ENCODE measurements at regions not wholly inside any gene's neighbourhood (a gene's known extent, or its start where the extent isn't known, plus 50 kb on each side); places are given as distances from the start of the nearest gene placed in this dataset.

- in situ Hi-C loops (cut with MboI; ENCODE audit: low sequenced_read_pairs) = no loop called here
Measured at GRCh38 chr2:164046040-164046439, 310.2 kb upstream of the FIGN start.

- in situ Hi-C loops (cut with MboI; ENCODE audit: low sequenced_read_pairs) = no loop called here
Measured at GRCh38 chr2:164044622-164045021, 308.8 kb upstream of the FIGN start.

- in situ Hi-C loops (cut with MboI; ENCODE audit: low sequenced_read_pairs) = no loop called here
Measured at GRCh38 chr2:164039270-164039669, 303.5 kb upstream of the FIGN start.

GRCh38 chr2:164032995-164033394 lies 297.2 kb upstream of the FIGN start:
- in situ Hi-C loops (cut with MboI; ENCODE audit: low sequenced_read_pairs) = no loop called here

- in situ Hi-C loops (cut with MboI; ENCODE audit: low sequenced_read_pairs) = no loop called here
Measured at GRCh38 chr2:164030623-164031022, 294.8 kb upstream of the FIGN start.

GRCh38 chr2:164028814-164029534 lies 293.2 kb upstream of the FIGN start:
- in situ Hi-C loops (cut with MboI; ENCODE audit: low sequenced_read_pairs) = no loop called here

- in situ Hi-C loops (cut with MboI; ENCODE audit: low sequenced_read_pairs) = no loop called here
Measured at GRCh38 chr2:164024396-164024795, 288.6 kb upstream of the FIGN start.

GRCh38 chr2:164023896-164024295 lies 288.1 kb upstream of the FIGN start:
- in situ Hi-C loops (cut with MboI; ENCODE audit: low sequenced_read_pairs) = no loop called here

GRCh38 chr2:164015328-164016123 lies 279.7 kb upstream of the FIGN start:
- in situ Hi-C loops (cut with MboI; ENCODE audit: low sequenced_read_pairs) = no loop called here

GRCh38 chr2:164014791-164015190 lies 279.0 kb upstream of the FIGN start:
- in situ Hi-C loops (cut with MboI; ENCODE audit: low sequenced_read_pairs) = no loop called here

- in situ Hi-C loops (cut with MboI; ENCODE audit: low sequenced_read_pairs) = no loop called here
Measured at GRCh38 chr2:164014068-164014731, 278.4 kb upstream of the FIGN start.

GRCh38 chr2:164012581-164012980 lies 276.8 kb upstream of the FIGN start:
- in situ Hi-C loops (cut with MboI; ENCODE audit: low sequenced_read_pairs) = no loop called here

- in situ Hi-C loops (cut with MboI; ENCODE audit: low sequenced_read_pairs) = no loop called here
Measured at GRCh38 chr2:164009756-164010337, 274.0 kb upstream of the FIGN start.

- in situ Hi-C loops (cut with MboI; ENCODE audit: low sequenced_read_pairs) = no loop called here
Measured at GRCh38 chr2:164008752-164009151, 272.9 kb upstream of the FIGN start.

GRCh38 chr2:164006704-164007103 lies 270.9 kb upstream of the FIGN start:
- in situ Hi-C loops (cut with MboI; ENCODE audit: low sequenced_read_pairs) = no loop called here

- in situ Hi-C loops (cut with MboI; ENCODE audit: low sequenced_read_pairs) = no loop called here
Measured at GRCh38 chr2:164000176-164000575, 264.4 kb upstream of the FIGN start.

- in situ Hi-C loops (cut with MboI; ENCODE audit: low sequenced_read_pairs) = no loop called here
Measured at GRCh38 chr2:163997466-163997865, 261.7 kb upstream of the FIGN start.

- in situ Hi-C loops (cut with MboI; ENCODE audit: low sequenced_read_pairs) = no loop called here
Measured at GRCh38 chr2:163990541-163990940, 254.7 kb upstream of the FIGN start.

GRCh38 chr2:163990101-163990500 lies 254.3 kb upstream of the FIGN start:
- in situ Hi-C loops (cut with MboI; ENCODE audit: low sequenced_read_pairs) = no loop called here

GRCh38 chr2:163987175-163987940 lies 251.6 kb upstream of the FIGN start:
- in situ Hi-C loops (cut with MboI; ENCODE audit: low sequenced_read_pairs) = no loop called here

GRCh38 chr2:163984986-163985385 lies 249.2 kb upstream of the FIGN start:
- in situ Hi-C loops (cut with MboI; ENCODE audit: low sequenced_read_pairs) = no loop called here
